Renal cortex interstitium (tissue), 11 donors: ENCODE measurements at regions not wholly inside any gene's neighbourhood (a gene's known extent, or its start where the extent isn't known, plus 50 kb on each side); places are given as distances from the start of the nearest gene placed in this dataset.

ENCODE experiments used
- DNase-seq, 11 donors: peaks; one replicate each; pipeline ENCODE4 v3.0.0-alpha.2; 2013; ENCODE audit warnings: low read depth in 9 of 11, low spot score in 4 of 11; ENCODE audit errors: extremely low read depth in 1 of 11

DNA sequence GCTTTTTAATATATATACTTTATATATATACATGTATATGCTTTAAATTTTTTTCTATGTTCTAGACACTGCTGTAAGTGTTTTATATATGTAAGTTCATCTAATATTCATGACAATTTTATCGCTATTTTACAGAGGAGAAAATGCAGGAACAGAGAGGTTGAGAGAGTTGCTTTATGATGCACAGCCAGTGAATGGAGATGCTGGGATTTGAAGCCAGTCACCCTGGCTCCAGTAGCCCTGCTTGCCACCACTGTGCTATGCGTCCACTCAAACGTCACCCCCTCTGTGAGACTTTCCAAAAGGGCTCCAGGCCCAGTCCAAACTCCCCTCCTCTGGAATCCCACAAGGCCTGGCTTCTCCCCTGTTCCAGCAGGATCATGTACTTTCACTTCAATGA lies 91.0 kb upstream of the GRIK3 start:
- no peak for DNase-seq

DNA sequence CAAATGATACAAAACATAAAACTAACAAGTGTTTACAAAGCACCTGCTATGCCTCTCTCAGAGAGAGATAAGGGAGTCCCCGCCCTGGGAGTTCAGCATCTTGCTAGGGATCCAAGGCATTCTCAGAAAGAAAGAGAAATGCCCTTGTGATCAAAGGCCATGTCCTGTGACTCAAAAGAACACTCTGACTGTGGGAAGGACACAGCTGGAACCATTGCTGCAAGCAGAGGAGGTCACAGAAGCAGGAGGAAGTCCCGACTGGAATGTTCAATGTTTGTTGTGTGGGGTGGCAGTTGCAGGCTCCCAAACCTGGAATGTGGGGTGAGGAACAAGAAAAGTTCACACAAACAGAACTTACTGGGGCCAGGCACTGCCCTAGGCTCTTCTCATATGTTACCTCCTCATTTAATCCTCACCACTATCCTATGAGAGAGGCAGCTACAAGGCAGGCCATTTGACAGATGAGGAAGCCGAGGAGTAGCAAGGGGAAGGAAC lies 93.0 kb upstream of the GRIK3 start:
- no peak for DNase-seq

GRCh38 chr1:37128091-37128490 lies 93.8 kb upstream of the GRIK3 start:
- DNase-seq = no peak

DNA sequence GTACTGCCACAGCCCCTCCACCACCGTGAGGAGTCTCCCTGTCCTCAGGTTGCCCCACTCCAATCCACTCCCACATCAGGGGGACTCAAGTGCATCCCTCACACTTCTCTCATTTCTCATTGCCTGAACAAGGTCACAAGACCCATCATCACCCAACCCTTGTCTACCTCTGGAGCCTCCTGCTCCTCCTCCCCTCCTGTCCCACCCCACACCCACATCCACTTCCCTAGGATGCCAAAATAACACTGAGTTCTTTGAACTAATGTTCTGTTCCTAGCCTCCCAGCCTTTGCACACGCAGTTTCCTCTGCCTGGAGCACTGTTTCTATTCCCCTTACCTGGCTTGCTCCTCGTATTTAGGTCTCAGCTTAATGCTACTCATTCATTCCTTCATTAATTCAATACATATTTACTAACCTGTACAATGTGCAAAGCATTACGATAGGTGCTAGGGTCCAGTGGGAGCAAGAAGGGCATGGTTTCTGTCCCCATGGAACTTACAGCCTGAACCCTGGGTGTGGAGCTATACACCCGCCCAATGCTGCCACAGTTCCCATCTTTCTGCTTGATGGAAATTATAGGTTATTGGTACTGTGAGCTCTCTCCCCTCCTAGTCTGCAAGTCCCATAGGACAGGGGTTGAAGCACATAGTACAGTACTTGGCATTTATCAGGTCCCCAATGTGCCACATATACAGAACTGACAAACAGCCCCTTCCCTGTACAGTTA lies 96.1 kb upstream of the GRIK3 start:
- no peak for DNase-seq

DNA sequence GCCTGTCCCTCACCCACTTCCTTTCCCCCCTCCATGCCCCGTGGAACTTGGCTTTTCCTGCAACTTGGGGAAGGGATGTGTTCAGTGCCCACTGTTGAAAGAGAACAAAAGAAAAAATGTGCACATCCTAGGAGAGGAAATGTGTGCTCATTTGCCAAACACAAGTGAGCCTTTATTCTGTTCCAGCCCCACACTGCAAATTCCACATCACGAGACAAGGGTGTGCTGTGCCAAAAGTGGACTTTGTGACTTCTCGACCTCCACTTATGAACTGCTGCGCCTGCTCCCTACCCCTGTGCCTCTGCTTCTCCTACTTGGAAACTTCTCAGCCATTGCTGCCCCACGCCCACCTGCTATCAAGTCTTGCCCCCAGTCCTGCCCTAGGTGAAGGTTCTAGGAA lies 97.0 kb upstream of the GRIK3 start:
- DNase-seq = no peak

- no peak for DNase-seq
These were observed 99.2 kb upstream of the GRIK3 start for GRCh38 chr1:37133276-37134145.

DNA sequence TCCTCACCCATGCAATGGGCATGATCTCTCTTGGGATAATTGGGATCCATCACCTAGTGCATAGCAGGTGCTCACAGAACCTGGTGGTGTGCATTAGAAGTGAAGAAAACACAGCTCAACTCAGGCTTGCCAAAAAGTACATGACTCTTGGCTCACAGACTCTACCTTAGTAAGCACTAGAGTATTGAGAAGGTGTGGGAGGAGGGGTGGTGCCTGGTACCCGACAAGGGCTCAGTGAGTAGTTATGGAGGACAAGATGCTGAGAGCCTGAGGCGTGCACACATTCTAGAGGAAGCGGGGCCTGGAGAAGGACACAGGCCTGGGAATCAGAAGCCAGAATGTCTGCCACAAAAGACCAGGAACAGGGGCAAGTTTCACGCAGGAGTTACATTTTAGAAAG lies 100.3 kb upstream of the GRIK3 start:
- DNase-seq = no peak

GRCh38 chr1:37135032-37135431 lies 100.7 kb upstream of the GRIK3 start:
- no peak for DNase-seq

- no peak for DNase-seq
These were observed 102.7 kb upstream of the GRIK3 start for GRCh38 chr1:37137014-37137413.

DNA sequence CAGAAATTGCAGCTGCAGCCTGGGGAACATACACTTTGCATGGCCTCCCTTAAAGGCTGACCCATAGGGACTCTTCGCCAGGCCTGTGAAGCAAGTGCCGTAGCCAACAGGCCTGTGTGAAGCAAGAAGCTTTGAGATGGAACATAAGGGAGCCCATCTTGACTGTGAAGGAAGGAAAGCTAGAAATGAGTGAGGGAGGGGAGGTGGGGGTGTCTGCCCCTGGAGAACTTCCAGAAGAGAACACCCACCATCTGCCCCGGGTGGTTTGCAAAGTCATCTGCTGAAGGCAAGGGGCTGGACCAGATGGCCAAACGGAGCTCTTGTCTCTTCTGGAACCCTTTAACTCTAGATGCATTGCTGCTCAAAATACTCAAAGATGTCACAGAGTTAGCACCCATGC lies 103.3 kb upstream of the GRIK3 start:
- DNase-seq = no peak

DNA sequence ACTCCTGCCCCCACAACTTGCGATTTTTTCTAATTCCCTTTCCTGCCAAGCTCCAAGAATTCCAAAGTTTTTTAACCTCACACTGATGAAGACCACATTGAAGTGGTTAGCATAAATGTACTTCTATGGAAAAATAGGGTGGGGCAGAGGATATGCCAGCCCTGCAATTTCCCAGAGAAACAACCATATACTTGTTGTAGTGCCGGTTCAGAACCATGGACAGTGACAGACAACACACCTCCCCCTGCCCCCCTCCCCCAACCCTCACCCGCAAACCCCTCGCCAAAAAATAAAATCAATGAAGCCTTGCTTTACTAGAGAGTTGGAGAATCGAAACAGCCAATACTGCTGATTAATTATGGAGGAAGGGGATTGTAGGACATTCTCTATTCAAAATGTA lies 109.5 kb upstream of the GRIK3 start:
- peak in 4 of 11 donors; percentile 2 to 9 (median 4) for DNase-seq

GRCh38 chr1:37146071-37146470 lies 111.8 kb upstream of the GRIK3 start:
- DNase-seq = no peak

GRCh38 chr1:37147392-37147831 lies 113.1 kb upstream of the GRIK3 start:
- no peak for DNase-seq

DNA sequence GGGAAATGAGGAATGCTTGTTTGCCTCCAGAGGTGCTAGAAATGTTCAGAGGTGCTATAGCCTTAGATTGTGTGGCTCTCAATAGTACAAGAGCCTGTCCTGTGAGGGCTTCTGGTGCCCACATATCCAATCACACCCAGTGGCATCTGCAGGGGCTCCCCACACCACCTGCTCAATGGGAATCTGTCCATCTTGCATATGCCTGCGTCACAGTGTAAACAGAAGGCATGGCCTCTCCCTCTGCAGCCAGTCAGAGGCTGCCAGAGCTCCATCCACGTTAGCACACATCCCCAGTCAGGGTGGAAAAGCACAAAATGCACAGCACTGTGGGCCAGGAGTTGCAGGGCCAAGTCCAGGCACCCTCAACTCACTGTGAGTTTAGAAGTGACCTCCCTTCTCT lies 113.6 kb upstream of the GRIK3 start:
- no peak for DNase-seq

GRCh38 chr1:37148663-37149062 lies 114.3 kb upstream of the GRIK3 start:
- no peak for DNase-seq

DNA sequence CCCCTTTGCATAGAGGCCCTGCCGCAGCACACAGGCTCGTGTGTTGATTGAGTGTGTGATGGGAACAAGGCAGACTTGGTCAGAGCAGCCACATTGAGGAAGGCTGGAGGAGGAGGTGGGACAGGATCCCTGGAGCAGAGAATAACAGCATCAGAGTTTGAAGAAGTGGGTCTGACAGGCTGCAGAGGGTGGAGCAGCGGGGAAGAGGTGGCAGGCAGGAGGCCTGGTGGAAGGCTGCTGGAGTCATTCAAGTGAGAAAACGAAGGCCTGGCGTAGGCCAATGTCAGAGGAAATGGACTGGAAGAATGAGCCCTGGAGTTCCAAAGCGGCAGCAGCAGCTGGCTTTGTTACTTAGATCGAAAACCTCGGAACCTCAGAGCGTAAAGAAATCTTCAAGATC lies 115.0 kb upstream of the GRIK3 start:
- DNase-seq = no peak

DNA sequence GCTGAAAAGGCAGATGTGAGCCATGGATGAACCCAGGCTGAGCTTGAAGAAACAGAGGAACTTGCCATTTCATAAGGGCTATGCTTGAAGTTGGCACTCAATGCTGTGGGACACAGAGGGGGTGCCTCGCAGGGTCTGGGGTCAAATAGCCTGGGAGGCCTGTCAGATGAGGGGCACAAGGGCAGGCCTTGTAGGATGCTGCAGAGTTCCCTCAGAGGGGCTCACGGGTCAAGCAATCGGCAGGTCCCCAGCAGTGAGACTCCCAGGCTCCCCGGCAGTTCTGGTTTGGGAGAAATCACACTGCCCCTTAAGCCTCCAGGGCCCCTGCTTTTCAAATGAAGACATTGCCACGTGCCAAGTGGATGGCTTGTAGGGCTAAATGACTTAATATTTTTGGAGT lies 116.7 kb upstream of the GRIK3 start:
- DNase-seq = no peak

- no peak for DNase-seq
These were observed 117.5 kb upstream of the GRIK3 start for GRCh38 chr1:37151789-37152188.

- DNase-seq = no peak
These were observed 118.2 kb upstream of the GRIK3 start for GRCh38 chr1:37152491-37152890.
